ENCODE measurements at regions not wholly inside any gene's neighbourhood (a gene's known extent, or its start where the extent isn't known, plus 50 kb on each side); places are given as distances from the start of the nearest gene placed in this dataset.

- Histone ChIP-seq H3K27me3 (ENCODE audit: control insufficient read depth, insufficient read depth, low read length) (no peaks in the 10 kb centered on the region), H3K9me3 (ENCODE audit: control insufficient read depth, insufficient read depth, low read length) (no peaks in the 10 kb centered on the region), H3K27ac (ENCODE audit: low read depth, low read length) (no peak overlapping the region), H3K4me1 (ENCODE audit: control insufficient read depth, insufficient read depth, low read length) (no peaks in the 10 kb centered on the region), H3K36me3 (ENCODE audit: control insufficient read depth, insufficient read depth, low read length) (no peaks in the 10 kb centered on the region), H3K4me3 (ENCODE audit: low read depth, low read length) (no peak overlapping the region)
- WGBS (ENCODE audit: insufficient coverage) = no CpG with 5 or more reads among the region's 1 CpG
- DNase-seq (ENCODE audit: low read depth in 4 of 6, low spot score in 6 of 6) = no peak
Measured at GRCh38 chr4:132383571-132384199, 765.4 kb upstream of the PCDH10 start.

- Histone ChIP-seq H3K4me3 (ENCODE audit: low read depth, low read length) (no peak overlapping the region), H3K27ac (ENCODE audit: low read depth, low read length) (no peak overlapping the region), H3K36me3 (ENCODE audit: control insufficient read depth, insufficient read depth, low read length) (no peaks in the 10 kb centered on the region), H3K9me3 (ENCODE audit: control insufficient read depth, insufficient read depth, low read length) (no peaks in the 10 kb centered on the region), H3K27me3 (ENCODE audit: control insufficient read depth, insufficient read depth, low read length) (no peaks in the 10 kb centered on the region), H3K4me1 (ENCODE audit: control insufficient read depth, insufficient read depth, low read length) (no peaks in the 10 kb centered on the region)
- no peak for DNase-seq (ENCODE audit: low read depth in 4 of 6, low spot score in 6 of 6)
- no CpG with 5 or more reads among the region's 2 CpGs for WGBS (ENCODE audit: insufficient coverage)
Measured at GRCh38 chr4:132384709-132385108, 764.4 kb upstream of the PCDH10 start.

- Histone ChIP-seq H3K4me3 (ENCODE audit: low read depth, low read length) (no peak overlapping the region), H3K4me1 (ENCODE audit: control insufficient read depth, insufficient read depth, low read length) (no peaks in the 10 kb centered on the region), H3K9me3 (ENCODE audit: control insufficient read depth, insufficient read depth, low read length) (no peaks in the 10 kb centered on the region), H3K36me3 (ENCODE audit: control insufficient read depth, insufficient read depth, low read length) (no peaks in the 10 kb centered on the region), H3K27ac (ENCODE audit: low read depth, low read length) (no peak overlapping the region), H3K27me3 (ENCODE audit: control insufficient read depth, insufficient read depth, low read length) (no peaks in the 10 kb centered on the region)
- WGBS (ENCODE audit: insufficient coverage) = 94% methylated on average over 3 of the region's 3 CpGs
- DNase-seq (ENCODE audit: low read depth in 4 of 6, low spot score in 6 of 6) = no peak
Measured at GRCh38 chr4:132386130-132386529, 763.0 kb upstream of the PCDH10 start.

GRCh38 chr4:132387060-132387459 lies 762.0 kb upstream of the PCDH10 start:
- WGBS (ENCODE audit: insufficient coverage) = no CpG with 5 or more reads among the region's 1 CpG
- no peaks in the 10 kb centered on the region for H3K9me3 ChIP-seq (ENCODE audit: control insufficient read depth, insufficient read depth, low read length)
- no peak overlapping the region for H3K27ac ChIP-seq (ENCODE audit: low read depth, low read length)
- DNase-seq (ENCODE audit: low read depth in 4 of 6, low spot score in 6 of 6) = no peak
- no peaks in the 10 kb centered on the region for H3K27me3 ChIP-seq (ENCODE audit: control insufficient read depth, insufficient read depth, low read length)
- no peaks in the 10 kb centered on the region for H3K36me3 ChIP-seq (ENCODE audit: control insufficient read depth, insufficient read depth, low read length)
- no peaks in the 10 kb centered on the region for H3K4me1 ChIP-seq (ENCODE audit: control insufficient read depth, insufficient read depth, low read length)
- no peak overlapping the region for H3K4me3 ChIP-seq (ENCODE audit: low read depth, low read length)

GRCh38 chr4:132395561-132395960 lies 753.5 kb upstream of the PCDH10 start:
- H3K9me3 ChIP-seq (ENCODE audit: control insufficient read depth, insufficient read depth, low read length) = no peaks in the 10 kb centered on the region
- H3K4me3 ChIP-seq (ENCODE audit: low read depth, low read length) = no peak overlapping the region
- no peaks in the 10 kb centered on the region for H3K36me3 ChIP-seq (ENCODE audit: control insufficient read depth, insufficient read depth, low read length)
- H3K27me3 ChIP-seq (ENCODE audit: control insufficient read depth, insufficient read depth, low read length) = no peaks in the 10 kb centered on the region
- no CpG with 5 or more reads among the region's 1 CpG for WGBS (ENCODE audit: insufficient coverage)
- no peak overlapping the region for H3K27ac ChIP-seq (ENCODE audit: low read depth, low read length)
- H3K4me1 ChIP-seq (ENCODE audit: control insufficient read depth, insufficient read depth, low read length) = no peaks in the 10 kb centered on the region
- peak in 1 of 6 donors; percentile 27 for DNase-seq (ENCODE audit: low read depth in 4 of 6, low spot score in 6 of 6)

GRCh38 chr4:132396636-132397035 lies 752.5 kb upstream of the PCDH10 start:
- no peaks in the 10 kb centered on the region for H3K27me3 ChIP-seq (ENCODE audit: control insufficient read depth, insufficient read depth, low read length)
- H3K36me3 ChIP-seq (ENCODE audit: control insufficient read depth, insufficient read depth, low read length) = no peaks in the 10 kb centered on the region
- no peak overlapping the region for H3K27ac ChIP-seq (ENCODE audit: low read depth, low read length)
- H3K4me1 ChIP-seq (ENCODE audit: control insufficient read depth, insufficient read depth, low read length) = no peaks in the 10 kb centered on the region
- DNase-seq (ENCODE audit: low read depth in 4 of 6, low spot score in 6 of 6) = peak in 1 of 6 donors; percentile 20
- H3K4me3 ChIP-seq (ENCODE audit: low read depth, low read length) = no peak overlapping the region
- no peaks in the 10 kb centered on the region for H3K9me3 ChIP-seq (ENCODE audit: control insufficient read depth, insufficient read depth, low read length)
- WGBS (ENCODE audit: insufficient coverage) = no CpG with 5 or more reads among the region's 1 CpG

GRCh38 chr4:132417220-132417619 lies 731.9 kb upstream of the PCDH10 start:
- H3K9me3 ChIP-seq (ENCODE audit: control insufficient read depth, insufficient read depth, low read length) = no peaks in the 10 kb centered on the region
- 78% methylated on average over 1 of the region's 3 CpGs for WGBS (ENCODE audit: insufficient coverage)

GRCh38 chr4:132427125-132427524 lies 722.0 kb upstream of the PCDH10 start:
- Histone ChIP-seq H3K27ac (ENCODE audit: low read depth, low read length) (no peak overlapping the region), H3K9me3 (ENCODE audit: control insufficient read depth, insufficient read depth, low read length) (no peaks in the 10 kb centered on the region), H3K36me3 (ENCODE audit: control insufficient read depth, insufficient read depth, low read length) (no peaks in the 10 kb centered on the region), H3K4me1 (ENCODE audit: control insufficient read depth, insufficient read depth, low read length) (no peaks in the 10 kb centered on the region), H3K27me3 (ENCODE audit: control insufficient read depth, insufficient read depth, low read length) (no peaks in the 10 kb centered on the region), H3K4me3 (ENCODE audit: low read depth, low read length) (no peak overlapping the region)
- DNase-seq (ENCODE audit: low read depth in 4 of 6, low spot score in 6 of 6) = no peak
- no CpG with 5 or more reads among the region's 3 CpGs for WGBS (ENCODE audit: insufficient coverage)

More at GRCh38 chr4:132417220-132417619, 731.9 kb upstream of the PCDH10 start:
- no peaks in the 10 kb centered on the region for H3K4me1 ChIP-seq (ENCODE audit: control insufficient read depth, insufficient read depth, low read length)
- no peak overlapping the region for H3K27ac ChIP-seq (ENCODE audit: low read depth, low read length)
- H3K27me3 ChIP-seq (ENCODE audit: control insufficient read depth, insufficient read depth, low read length) = no peaks in the 10 kb centered on the region
- no peak for DNase-seq (ENCODE audit: low read depth in 4 of 6, low spot score in 6 of 6)
- H3K4me3 ChIP-seq (ENCODE audit: low read depth, low read length) = no peak overlapping the region
- H3K36me3 ChIP-seq (ENCODE audit: control insufficient read depth, insufficient read depth, low read length) = no peaks in the 10 kb centered on the region

- DNase-seq (ENCODE audit: low read depth in 4 of 6, low spot score in 6 of 6) = no peak
Measured at GRCh38 chr4:132437117-132437516, 712.0 kb upstream of the PCDH10 start.

GRCh38 chr4:132445386-132445785 lies 703.7 kb upstream of the PCDH10 start:
- H3K36me3 ChIP-seq (ENCODE audit: control insufficient read depth, insufficient read depth, low read length) = no peaks in the 10 kb centered on the region
- H3K27me3 ChIP-seq (ENCODE audit: control insufficient read depth, insufficient read depth, low read length) = no peaks in the 10 kb centered on the region
- no peak overlapping the region for H3K27ac ChIP-seq (ENCODE audit: low read depth, low read length)
- no peaks in the 10 kb centered on the region for H3K9me3 ChIP-seq (ENCODE audit: control insufficient read depth, insufficient read depth, low read length)
- H3K4me3 ChIP-seq (ENCODE audit: low read depth, low read length) = no peak overlapping the region
- 100% methylated on average over 1 of the region's 3 CpGs for WGBS (ENCODE audit: insufficient coverage)
- DNase-seq (ENCODE audit: low read depth in 4 of 6, low spot score in 6 of 6) = no peak
- H3K4me1 ChIP-seq (ENCODE audit: control insufficient read depth, insufficient read depth, low read length) = no peaks in the 10 kb centered on the region

More at GRCh38 chr4:132437117-132437516, 712.0 kb upstream of the PCDH10 start:
- Histone ChIP-seq H3K27ac (ENCODE audit: low read depth, low read length) (no peak overlapping the region), H3K4me1 (ENCODE audit: control insufficient read depth, insufficient read depth, low read length) (no peaks in the 10 kb centered on the region), H3K36me3 (ENCODE audit: control insufficient read depth, insufficient read depth, low read length) (no peaks in the 10 kb centered on the region), H3K27me3 (ENCODE audit: control insufficient read depth, insufficient read depth, low read length) (no peaks in the 10 kb centered on the region), H3K4me3 (ENCODE audit: low read depth, low read length) (no peak overlapping the region), H3K9me3 (ENCODE audit: control insufficient read depth, insufficient read depth, low read length) (no peaks in the 10 kb centered on the region)
